NB4 (cell line): ENCODE measurements at regions not wholly inside any gene's neighbourhood (a gene's known extent, or its start where the extent isn't known, plus 50 kb on each side); places are given as distances from the start of the nearest gene placed in this dataset.

Experiments used
- DNase-seq: peaks from one replicate; pipeline ENCODE4 v3.0.0; 2010; ENCODE audit warnings: low read depth
- H3K4me3 ChIP-seq: one replicate; pipeline ENCODE4 v1.5.1; 2011; ENCODE audit warnings: mild to moderate bottlenecking, low read depth, low read length, moderate library complexity
- CTCF ChIP-seq: IDR thresholded peaks from one replicate; pipeline ENCODE4 v1.5.1; 2012; ENCODE audit warnings: low read depth, low read length
- MAX ChIP-seq: IDR thresholded peaks from 2 replicates; pipeline ENCODE4 v1.6.1; 2011; ENCODE audit warnings: low read depth, low read length
- MYC ChIP-seq: IDR thresholded peaks from 2 replicates; pipeline ENCODE4 v1.6.1; 2011; ENCODE audit warnings: low read depth, low read length
- POLR2A ChIP-seq: IDR thresholded peaks from 2 replicates; pipeline ENCODE4 v1.6.1; 2011; ENCODE audit warnings: mild to moderate bottlenecking; ENCODE audit not compliant: insufficient read length; ENCODE audit errors: extremely low read depth

- no peak overlapping the region for H3K4me3 ChIP-seq
- no peak for TF ChIP-seq MYC
- no peak for DNase-seq
Observed at GRCh38 chr2:144822966-144823365, 303.0 kb upstream of the ZEB2 start.

GRCh38 chr2:144812288-144812687 is 292.4 kb upstream of the ZEB2 start:
- no peak overlapping the region for H3K4me3 ChIP-seq
- no peak for DNase-seq
- no peak for TF ChIP-seq MYC
- no peak for TF ChIP-seq MAX
- TF ChIP-seq POLR2A: no peak
- no peak for TF ChIP-seq CTCF

GRCh38 chr2:144801766-144802165 is 281.8 kb upstream of the ZEB2 start:
- DNase-seq: no peak

GRCh38 chr2:144801325-144801724 is 281.4 kb upstream of the ZEB2 start:
- no peak for TF ChIP-seq POLR2A
- no peak for TF ChIP-seq MYC
- TF ChIP-seq CTCF: no peak
- no peak for TF ChIP-seq MAX
- DNase-seq: no peak
- H3K4me3 ChIP-seq: no peak overlapping the region

More at GRCh38 chr2:144801766-144802165, 281.8 kb upstream of the ZEB2 start:
- no peak for TF ChIP-seq POLR2A
- no peak for TF ChIP-seq MYC
- TF ChIP-seq MAX: no peak
- TF ChIP-seq CTCF: no peak
- H3K4me3 ChIP-seq: no peak overlapping the region

- no peak for DNase-seq
- no peak for TF ChIP-seq POLR2A
- no peak for TF ChIP-seq MAX
- TF ChIP-seq CTCF: no peak
- no peak for TF ChIP-seq MYC
- H3K4me3 ChIP-seq: no peak overlapping the region
Observed at GRCh38 chr2:144798989-144799388, 279.1 kb upstream of the ZEB2 start.

- no peak overlapping the region for H3K4me3 ChIP-seq
- TF ChIP-seq POLR2A (no peak), MYC (no peak), CTCF (no peak), MAX (no peak)
Observed at GRCh38 chr2:144798034-144798433, 278.1 kb upstream of the ZEB2 start.

More at GRCh38 chr2:144798034-144798433, 278.1 kb upstream of the ZEB2 start:
- DNase-seq: no peak
